GM12878 (cell line): ENCODE measurements at regions not wholly inside any gene's neighbourhood (a gene's known extent, or its start where the extent isn't known, plus 50 kb on each side); places are given as distances from the start of the nearest gene placed in this dataset.

Experiments
- ATAC-seq: fragments of 200-7000 bp; cut with Tn5 transposase; 3 replicates; pipeline ENCODE4 v1.9.1; 2020; ENCODE audit warnings: mild to moderate bottlenecking, moderate library complexity
- BruUV-seq: library from RNA; stranded (reverse); fragments of 400-500 nt; replicated peaks from 2 replicates; lab custom pipeline; 2021; lab: Mats Ljungman, UMichigan
- CTCF ChIA-PET: fragments of 300-600 bp; sonication (Branson Sonifier 250); formaldehyde crosslinking; extraction: SDS; loops from one replicate; lab custom pipeline; 2021; ENCODE audit warnings: inconsistent platforms; lab: Yijun Ruan, JAX
- POLR2A ChIA-PET: fragments of 350-600 bp; formaldehyde crosslinking; extraction: SDS; loops from one replicate; lab custom pipeline; 2021; ENCODE audit warnings: inconsistent platforms; lab: Charles Lee
- RAD21 ChIA-PET: fragments of 300-600 bp; sonication (Branson Sonifier 250); formaldehyde crosslinking; loops from one replicate; lab custom pipeline; 2023; ENCODE audit warnings: antibody characterized with exemption; ENCODE audit not compliant: unreplicated experiment; lab: Charles Lee
- SMC1A ChIA-PET: fragments of 300-600 bp; sonication (Branson Sonifier 250); formaldehyde crosslinking; loops from one replicate; lab custom pipeline; 2023; ENCODE audit not compliant: unreplicated experiment, uncharacterized antibody; lab: Charles Lee
- DNase-seq: peaks from one replicate; pipeline ENCODE4 v3.0.0-alpha.2; 2011; ENCODE audit warnings: low read depth, low spot score
- FAIRE-seq: peaks from 3 replicates; lab custom pipeline; 2011; peaks lifted over from hg19 to GRCh38; lab: Jason Lieb, UNC
- H2AFZ ChIP-seq: 2 replicates; pipeline ENCODE4 v1.6.0; 2011; ENCODE audit warnings: low read depth, low read length, control low read depth; ENCODE audit not compliant: control insufficient read depth
- H3K27ac ChIP-seq: 2 replicates; pipeline ENCODE4 v1.5.1; 2011; ENCODE audit warnings: control low read depth; ENCODE audit not compliant: control insufficient read depth, insufficient read depth
- H3K27me3 ChIP-seq, 2 experiments: replicated peaks in 1 of 2; 2 replicates each; pipeline versions ENCODE4 v1.6.0 to v1.6.1; 2011; ENCODE audit warnings: low read length in 1 of 2; ENCODE audit not compliant: control insufficient read depth in 2 of 2, insufficient read depth in 2 of 2
- H3K36me3 ChIP-seq, 2 experiments: 2 replicates each; pipeline ENCODE4 v1.5.1; 2011; ENCODE audit warnings: low read length in 1 of 2; ENCODE audit not compliant: control insufficient read depth in 2 of 2, insufficient read depth in 2 of 2
- H3K4me1 ChIP-seq: 2 replicates; pipeline ENCODE4 v1.6.1; 2011; ENCODE audit warnings: mild to moderate bottlenecking, low read length, moderate library complexity, mixed read lengths; ENCODE audit not compliant: control insufficient read depth, insufficient read depth
- H3K4me2 ChIP-seq: 2 replicates; pipeline ENCODE4 v1.6.0; 2011; ENCODE audit warnings: control low read depth; ENCODE audit not compliant: control insufficient read depth, insufficient read depth
- H3K4me3 ChIP-seq: fragments of 200-600 bp; sonication (generic); 2 replicates; pipeline ENCODE4 v1.5.1; 2016
- H3K79me2 ChIP-seq: 2 replicates; pipeline ENCODE4 v1.6.0; 2011; ENCODE audit warnings: low read length; ENCODE audit not compliant: control insufficient read depth, insufficient read depth
- H3K9ac ChIP-seq: 2 replicates; pipeline ENCODE4 v1.8.0; 2011; ENCODE audit warnings: low read length, control low read depth, mixed read lengths; ENCODE audit not compliant: control insufficient read depth, insufficient read depth
- H3K9me3 ChIP-seq: replicated peaks from 3 replicates; pipeline ENCODE4 v1.5.1; 2011; ENCODE audit warnings: mild to moderate bottlenecking, low read length; ENCODE audit not compliant: control insufficient read depth, insufficient read depth
- H4K20me1 ChIP-seq: 2 replicates; pipeline ENCODE4 v1.6.0; 2011; ENCODE audit not compliant: control insufficient read depth, insufficient read depth
- CHD1 ChIP-seq: IDR thresholded peaks from 2 replicates; pipeline ENCODE4 v1.6.1; 2012; ENCODE audit warnings: low read depth, low read length, improper control_type of control experiment
- HDAC2 ChIP-seq: fragments of 200-600 bp; sonication (generic); IDR thresholded peaks from 2 replicates; pipeline ENCODE4 v1.6.1; 2017
- LARP7 ChIP-seq: fragments of 450-650 bp; IDR thresholded peaks from 2 replicates; pipeline ENCODE4 v1.6.1; 2017; ENCODE audit warnings: mild to moderate bottlenecking
- MXI1 ChIP-seq: fragments of 150-350 bp; IDR thresholded peaks from 2 replicates; pipeline ENCODE4 v1.6.1; 2011; ENCODE audit warnings: low read depth, mild to moderate bottlenecking, inconsistent platforms, low read length, improper control_type of control experiment
- NR2C1 ChIP-seq: fragments of 450-650 bp; IDR thresholded peaks from 2 replicates; pipeline ENCODE4 v1.6.1; 2017; ENCODE audit warnings: antibody characterized with exemption, mild to moderate bottlenecking, moderate library complexity
- TARDBP ChIP-seq: IDR thresholded peaks from 2 replicates; pipeline ENCODE4 v1.6.1; 2016; ENCODE audit warnings: borderline replicate concordance
- WGBS: methylation state at CpG from one replicate; pipeline ENCODE4 v1.1.6; 2016; ENCODE audit warnings: low lambda C conversion rate; ENCODE audit not compliant: insufficient replicate concordance, insufficient coverage; ENCODE audit errors: missing lambda C conversion rate; 5-methylcytosine and 5-hydroxymethylcytosine counted together
- in situ Hi-C: fragments of 300-500 bp; cut with MboI; formaldehyde crosslinking; loops from 9 replicates; pipeline ENCODE4 v1.14.3; 2018; ENCODE audit warnings: mixed read lengths
- intact Hi-C: fragments of 100-400 bp; cut with micrococcal nuclease; formaldehyde crosslinking; loops from one replicate; pipeline ENCODE4 v1.14.2; 2022; ENCODE audit not compliant: unreplicated experiment
- TF ChIP-seq, protein P1 (sequence below): fragments of 450-650 bp; IDR thresholded peaks from 2 replicates; pipeline ENCODE4 v1.6.1; 2016; ENCODE audit warnings: mild to moderate bottlenecking
- TF ChIP-seq, protein P2 (sequence below): fragments of 450-650 bp; IDR thresholded peaks from 2 replicates; pipeline ENCODE4 v1.6.1; 2016; ENCODE audit warnings: mild to moderate bottlenecking, moderate library complexity, borderline replicate concordance
- TF ChIP-seq, protein P3 (sequence below): IDR thresholded peaks from 2 replicates; pipeline ENCODE4 v1.6.1; 2012; ENCODE audit warnings: low read depth, low read length, improper control_type of control experiment

DNA sequence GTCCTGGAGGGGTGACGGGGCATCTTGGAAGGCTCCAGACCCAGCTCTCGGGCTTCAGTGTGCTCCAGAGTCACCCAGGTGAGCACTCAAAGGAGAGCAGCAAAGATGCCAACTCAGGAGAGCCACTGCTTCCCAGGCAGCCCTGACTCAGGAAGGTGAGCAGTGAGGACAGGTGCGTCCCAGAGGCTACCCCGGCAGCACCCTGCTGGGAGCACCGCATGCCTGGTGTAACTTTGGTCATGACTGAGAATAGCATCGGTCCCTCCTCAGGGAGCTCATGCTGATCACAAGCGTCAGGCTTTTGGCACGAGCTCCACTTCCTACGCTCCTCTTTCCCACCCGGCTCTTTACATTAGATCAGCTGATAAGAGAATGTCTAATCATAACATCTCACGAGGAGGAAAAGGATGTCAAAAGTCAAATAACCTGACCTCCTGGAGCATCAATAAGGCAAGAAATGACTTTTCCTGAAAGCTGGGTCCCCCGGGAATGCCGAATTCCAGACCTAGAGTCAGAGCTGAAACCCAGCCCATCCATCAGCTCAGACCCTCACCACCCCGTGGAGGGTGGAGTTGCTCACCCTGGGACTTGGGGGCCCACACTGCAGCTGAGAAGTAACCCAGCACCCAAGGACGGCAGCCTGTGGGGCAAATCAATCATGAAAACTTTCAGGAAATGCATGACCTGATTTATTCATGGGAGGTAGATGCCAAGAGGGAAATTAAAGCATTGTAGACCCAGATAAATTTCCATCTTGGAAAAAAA is 248.8 kb downstream of the ACKR3 start:
- TF ChIP-seq NR2C1 (no peak), LARP7 (no peak)
- no peak for FAIRE-seq
- DNase-seq: no peak
- Histone ChIP-seq H3K27ac (no peak overlapping the region), H3K36me3 (no peaks in the 10 kb centered on the region), H4K20me1 (no peaks in the 10 kb centered on the region), H3K79me2 (no peaks in the 10 kb centered on the region), H3K9me3 (no peaks in the 10 kb centered on the region), H3K27me3 (no peaks in the 10 kb centered on the region; a peak in 3 of 4 replicates), H3K4me2 (no peak overlapping the region), H3K4me3 (no peak overlapping the region), H3K9ac (no peak overlapping the region), H2AFZ (no peak overlapping the region), H3K4me1 (no peaks in the 10 kb centered on the region)
- WGBS: 7% methylated on average over 15 of the region's 15 CpGs
- ChIA-PET SMC1A (no interaction called here), RAD21 (no interaction called here), POLR2A (interaction anchor here (0.6 kb wide), 1 partner anchor 1801 kb away, joined by 4 read pairs; no protein-coding TSS in a partner anchor), CTCF (no interaction called here)
- intact Hi-C loops (no loop called here), in situ Hi-C loops (no loop called here)
- no TSS peak for BruUV-seq
- no peak for ATAC-seq

DNA sequence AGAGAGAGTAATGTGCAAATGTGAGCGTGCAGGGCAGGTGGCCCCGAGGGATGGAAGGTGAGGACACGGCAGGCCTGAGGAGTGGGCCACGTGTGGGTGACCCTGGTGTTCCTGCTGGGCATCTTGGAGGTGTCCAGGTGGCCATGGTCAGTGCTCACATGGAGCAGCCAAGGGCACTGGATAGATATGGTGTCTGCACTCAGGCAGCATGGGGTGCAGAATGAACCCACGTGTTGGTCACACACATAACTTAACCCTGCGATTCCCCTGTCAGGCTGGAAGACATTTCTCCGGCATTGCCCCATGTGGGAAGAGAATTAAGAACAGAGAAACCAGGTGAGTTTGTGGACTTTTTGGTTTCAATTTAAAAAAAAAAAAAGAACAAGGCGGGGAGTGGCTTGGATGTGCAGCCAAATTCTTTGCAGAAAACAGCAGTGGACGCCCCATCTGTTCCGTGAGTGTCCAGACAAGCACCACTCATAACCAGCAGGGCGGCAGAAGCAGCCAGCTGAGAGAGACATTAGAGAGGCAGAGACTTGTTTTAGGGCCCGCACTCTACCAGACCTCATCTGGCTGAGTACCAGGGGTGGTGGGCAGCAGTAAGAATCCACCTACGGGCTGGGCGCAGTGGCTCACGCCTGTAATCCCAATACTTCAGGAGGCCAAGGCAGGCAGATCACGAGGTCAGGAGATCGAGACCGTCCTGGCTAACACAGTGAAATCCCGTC is 249.8 kb downstream of the ACKR3 start:
- H3K9me3 ChIP-seq: no peaks in the 10 kb centered on the region
- H3K4me3 ChIP-seq: no peak overlapping the region
- ATAC-seq: no peak
- FAIRE-seq: no peak
- intact Hi-C loops (no loop called here), in situ Hi-C loops (no loop called here)
- DNase-seq: no peak
- SMC1A ChIA-PET: no interaction called here
- H4K20me1 ChIP-seq: no peaks in the 10 kb centered on the region
- no peaks in the 10 kb centered on the region for H3K36me3 ChIP-seq
- no peak overlapping the region for H3K27ac ChIP-seq
- H3K4me2 ChIP-seq: no peak overlapping the region
- H2AFZ ChIP-seq: no peak overlapping the region
- no peaks in the 10 kb centered on the region for H3K79me2 ChIP-seq
- POLR2A ChIA-PET: no interaction called here
- no peaks in the 10 kb centered on the region; a peak in 2 of 4 replicates for H3K27me3 ChIP-seq
- WGBS: 23% methylated on average over 18 of the region's 19 CpGs
- CTCF ChIA-PET: no interaction called here
- H3K9ac ChIP-seq: no peak overlapping the region
- RAD21 ChIA-PET: no interaction called here
- BruUV-seq: no TSS peak
- no peaks in the 10 kb centered on the region for H3K4me1 ChIP-seq
- TF ChIP-seq TARDBP (no peak), HDAC2 (no peak), CHD1 (no peak), MXI1 (no peak)
- TF ChIP-seq, protein P1, sequence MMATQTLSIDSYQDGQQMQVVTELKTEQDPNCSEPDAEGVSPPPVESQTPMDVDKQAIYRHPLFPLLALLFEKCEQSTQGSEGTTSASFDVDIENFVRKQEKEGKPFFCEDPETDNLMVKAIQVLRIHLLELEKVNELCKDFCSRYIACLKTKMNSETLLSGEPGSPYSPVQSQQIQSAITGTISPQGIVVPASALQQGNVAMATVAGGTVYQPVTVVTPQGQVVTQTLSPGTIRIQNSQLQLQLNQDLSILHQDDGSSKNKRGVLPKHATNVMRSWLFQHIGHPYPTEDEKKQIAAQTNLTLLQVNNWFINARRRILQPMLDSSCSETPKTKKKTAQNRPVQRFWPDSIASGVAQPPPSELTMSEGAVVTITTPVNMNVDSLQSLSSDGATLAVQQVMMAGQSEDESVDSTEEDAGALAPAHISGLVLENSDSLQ: no peak
- TF ChIP-seq, protein P2, sequence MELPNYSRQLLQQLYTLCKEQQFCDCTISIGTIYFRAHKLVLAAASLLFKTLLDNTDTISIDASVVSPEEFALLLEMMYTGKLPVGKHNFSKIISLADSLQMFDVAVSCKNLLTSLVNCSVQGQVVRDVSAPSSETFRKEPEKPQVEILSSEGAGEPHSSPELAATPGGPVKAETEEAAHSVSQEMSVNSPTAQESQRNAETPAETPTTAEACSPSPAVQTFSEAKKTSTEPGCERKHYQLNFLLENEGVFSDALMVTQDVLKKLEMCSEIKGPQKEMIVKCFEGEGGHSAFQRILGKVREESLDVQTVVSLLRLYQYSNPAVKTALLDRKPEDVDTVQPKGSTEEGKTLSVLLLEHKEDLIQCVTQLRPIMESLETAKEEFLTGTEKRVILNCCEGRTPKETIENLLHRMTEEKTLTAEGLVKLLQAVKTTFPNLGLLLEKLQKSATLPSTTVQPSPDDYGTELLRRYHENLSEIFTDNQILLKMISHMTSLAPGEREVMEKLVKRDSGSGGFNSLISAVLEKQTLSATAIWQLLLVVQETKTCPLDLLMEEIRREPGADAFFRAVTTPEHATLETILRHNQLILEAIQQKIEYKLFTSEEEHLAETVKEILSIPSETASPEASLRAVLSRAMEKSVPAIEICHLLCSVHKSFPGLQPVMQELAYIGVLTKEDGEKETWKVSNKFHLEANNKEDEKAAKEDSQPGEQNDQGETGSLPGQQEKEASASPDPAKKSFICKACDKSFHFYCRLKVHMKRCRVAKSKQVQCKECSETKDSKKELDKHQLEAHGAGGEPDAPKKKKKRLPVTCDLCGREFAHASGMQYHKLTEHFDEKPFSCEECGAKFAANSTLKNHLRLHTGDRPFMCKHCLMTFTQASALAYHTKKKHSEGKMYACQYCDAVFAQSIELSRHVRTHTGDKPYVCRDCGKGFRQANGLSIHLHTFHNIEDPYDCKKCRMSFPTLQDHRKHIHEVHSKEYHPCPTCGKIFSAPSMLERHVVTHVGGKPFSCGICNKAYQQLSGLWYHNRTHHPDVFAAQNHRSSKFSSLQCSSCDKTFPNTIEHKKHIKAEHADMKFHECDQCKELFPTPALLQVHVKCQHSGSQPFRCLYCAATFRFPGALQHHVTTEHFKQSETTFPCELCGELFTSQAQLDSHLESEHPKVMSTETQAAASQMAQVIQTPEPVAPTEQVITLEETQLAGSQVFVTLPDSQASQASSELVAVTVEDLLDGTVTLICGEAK: no peak
- TF ChIP-seq, protein P3, sequence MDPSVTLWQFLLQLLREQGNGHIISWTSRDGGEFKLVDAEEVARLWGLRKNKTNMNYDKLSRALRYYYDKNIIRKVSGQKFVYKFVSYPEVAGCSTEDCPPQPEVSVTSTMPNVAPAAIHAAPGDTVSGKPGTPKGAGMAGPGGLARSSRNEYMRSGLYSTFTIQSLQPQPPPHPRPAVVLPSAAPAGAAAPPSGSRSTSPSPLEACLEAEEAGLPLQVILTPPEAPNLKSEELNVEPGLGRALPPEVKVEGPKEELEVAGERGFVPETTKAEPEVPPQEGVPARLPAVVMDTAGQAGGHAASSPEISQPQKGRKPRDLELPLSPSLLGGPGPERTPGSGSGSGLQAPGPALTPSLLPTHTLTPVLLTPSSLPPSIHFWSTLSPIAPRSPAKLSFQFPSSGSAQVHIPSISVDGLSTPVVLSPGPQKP: no peak
